GM18951 (cell line): ENCODE measurements at regions not wholly inside any gene's neighbourhood (a gene's known extent, or its start where the extent isn't known, plus 50 kb on each side); places are given as distances from the start of the nearest gene placed in this dataset.

Source experiments
- POLR2A ChIP-seq: IDR thresholded peaks from 4 replicates; pipeline ENCODE4 v1.6.1; 2011; ENCODE audit warnings: mild to moderate bottlenecking; ENCODE audit not compliant: insufficient read length, insufficient read depth; ENCODE audit errors: extremely low read depth
- in situ Hi-C: fragments of 300-500 bp; cut with MboI; formaldehyde crosslinking; loops from one replicate; pipeline ENCODE4 v1.12.0; 2022; ENCODE audit warnings: low sequenced_read_pairs, mixed read lengths, inconsistent platforms; ENCODE audit not compliant: unreplicated experiment

- no peak for TF ChIP-seq POLR2A
- in situ Hi-C loops = no loop called here
Observed at GRCh38 chr7:112843151-112843550, 53.0 kb upstream of the TMEM168 start.
